Prostate gland (tissue), 2 donors: ENCODE measurements at regions not wholly inside any gene's neighbourhood (a gene's known extent, or its start where the extent isn't known, plus 50 kb on each side); places are given as distances from the start of the nearest gene placed in this dataset.

Source experiments
- DNase-seq: peaks from one replicate; pipeline ENCODE4 v3.0.0-alpha.2; 2019; ENCODE audit warnings: low spot score
- H3K27ac ChIP-seq, 2 donors: fragments of 200-600 bp; sonication (generic); 2 replicates each; pipeline ENCODE4 v1.5.1; 2017 to 2019
- H3K27me3 ChIP-seq: fragments of 200-600 bp; sonication (generic); replicated peaks from 2 replicates; pipeline ENCODE4 v1.5.1; 2019; ENCODE audit not compliant: insufficient read depth
- H3K36me3 ChIP-seq, 2 donors: fragments of 200-600 bp; sonication (generic); 1 replicate in 1 of 2; 2 replicates in 1 of 2; pipeline versions ENCODE4 v1.5.1 to v1.8.1; 2017 to 2019
- H3K4me1 ChIP-seq: fragments of 200-600 bp; sonication (generic); replicated peaks from 2 replicates; pipeline ENCODE4 v1.5.1; 2019
- H3K4me3 ChIP-seq, 2 donors: fragments of 200-600 bp; sonication (generic); 2 replicates each; pipeline ENCODE4 v1.5.1; 2017 to 2019
- H3K9me3 ChIP-seq: fragments of 200-600 bp; sonication (generic); 2 replicates; pipeline ENCODE4 v1.5.1; 2017
- CTCF ChIP-seq, 4 experiments: fragments of 200-600 bp in 2 of 4; fragments of 450-650 bp in 2 of 4; sonication (generic) in 2 of 4; IDR thresholded peaks; 1 replicate in 3 of 4; 2 replicates in 1 of 4; pipeline ENCODE4 v1.5.1; 2016 to 2019; ENCODE audit warnings: antibody characterized with exemption in 4 of 4, mild to moderate bottlenecking in 2 of 4, moderate library complexity in 2 of 4
- POLR2A ChIP-seq: fragments of 450-650 bp; IDR thresholded peaks from one replicate; pipeline ENCODE4 v1.6.1; 2016; ENCODE audit warnings: antibody characterized with exemption, mild to moderate bottlenecking
- POLR2AphosphoS5 ChIP-seq: sonication (generic); formaldehyde crosslinking; IDR thresholded peaks from one replicate; pipeline ENCODE4 v1.6.1; 2017; ENCODE audit warnings: antibody characterized with exemption
- WGBS: methylation state at CpG from one replicate; pipeline ENCODE4 v1.1.5; 2018; 5-methylcytosine and 5-hydroxymethylcytosine counted together
- intact Hi-C: fragments of 100-400 bp; cut with DNase I; formaldehyde crosslinking; loops from one replicate; pipeline ENCODE4 v1.14.2; 2022

DNA sequence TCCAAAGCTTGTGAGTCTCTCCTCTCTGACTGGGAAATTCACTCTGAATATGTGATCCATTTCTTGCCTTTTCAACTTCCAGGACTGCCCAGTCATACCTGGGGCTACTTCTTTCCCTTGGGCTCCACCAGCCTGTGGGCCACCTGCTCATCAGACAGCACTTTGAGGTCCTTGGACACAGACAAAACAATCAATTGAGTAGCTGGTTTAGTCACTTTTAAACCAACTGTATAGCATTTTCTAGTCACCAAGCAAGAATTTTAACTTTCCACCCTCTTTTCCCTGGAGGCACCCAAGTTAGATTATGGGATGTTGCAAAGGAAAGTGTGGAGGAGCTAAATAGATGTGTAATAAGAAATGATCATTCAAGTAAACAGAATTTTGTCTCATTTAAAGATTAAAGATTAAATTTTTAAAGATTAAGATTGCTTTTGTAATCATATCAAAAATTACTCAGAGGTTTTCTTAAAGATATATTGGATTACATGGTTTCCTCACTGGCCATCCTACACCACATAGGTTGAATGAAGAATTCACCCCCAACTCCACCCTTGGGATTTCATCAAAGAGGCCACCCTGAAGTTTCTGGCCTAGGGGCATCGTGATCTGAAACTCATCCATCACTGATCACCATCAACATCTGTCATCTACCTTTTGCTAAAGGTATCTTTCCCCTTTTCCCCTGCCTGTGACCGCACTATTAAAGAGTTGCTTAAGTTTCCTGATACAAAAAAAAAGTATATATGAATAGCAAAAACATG lies 219.2 kb upstream of the NR5A2 start:
- Histone ChIP-seq H3K4me3 (no peak overlapping the region), H3K4me1 (no peaks in the 10 kb centered on the region), H3K27me3 (no peaks in the 10 kb centered on the region), H3K9me3 (no peaks in the 10 kb centered on the region), H3K27ac (no peak overlapping the region), H3K36me3 (no peaks in the 10 kb centered on the region)
- 42% methylated on average over 2 of the region's 2 CpGs for WGBS
- no peak for DNase-seq
- TF ChIP-seq CTCF (IDR thresholded peaks at IDR 0.05) (no peak), POLR2A (no peak), POLR2AphosphoS5 (no peak)
- intact Hi-C loops: no loop called here

DNA sequence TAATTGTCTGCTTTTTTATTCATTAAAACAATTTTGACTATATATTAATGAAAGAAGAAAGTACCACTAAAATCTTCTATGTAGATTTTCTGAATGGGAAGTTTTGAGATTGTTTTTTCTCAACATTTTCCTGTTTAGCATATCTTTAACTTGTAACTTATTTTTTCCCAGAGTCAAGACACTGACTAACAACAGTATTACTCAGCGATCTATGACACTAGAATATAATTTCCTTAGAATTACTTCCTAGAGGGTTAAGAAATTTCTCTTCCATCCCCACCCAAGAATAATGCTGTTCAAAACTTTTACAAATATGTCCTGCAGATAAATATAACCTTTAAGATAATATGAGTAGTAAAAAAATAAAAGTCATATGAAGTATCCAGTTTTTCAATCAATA lies 218.2 kb upstream of the NR5A2 start:
- no peaks in the 10 kb centered on the region for H3K27me3 ChIP-seq
- no peaks in the 10 kb centered on the region for H3K9me3 ChIP-seq
- TF ChIP-seq POLR2A: no peak
- no peak for TF ChIP-seq POLR2AphosphoS5
- no peak for TF ChIP-seq CTCF (IDR thresholded peaks at IDR 0.05)
- H3K27ac ChIP-seq: no peak overlapping the region
- DNase-seq: no peak
- H3K4me1 ChIP-seq: no peaks in the 10 kb centered on the region
- H3K4me3 ChIP-seq: no peak overlapping the region
- 90% methylated on average over 1 of the region's 1 CpG for WGBS
- no peaks in the 10 kb centered on the region for H3K36me3 ChIP-seq
- intact Hi-C loops: no loop called here

- Histone ChIP-seq H3K4me3 (no peak overlapping the region), H3K4me1 (no peaks in the 10 kb centered on the region), H3K36me3 (no peaks in the 10 kb centered on the region), H3K27me3 (no peaks in the 10 kb centered on the region), H3K27ac (no peak overlapping the region), H3K9me3 (no peaks in the 10 kb centered on the region)
- no peak for DNase-seq
- intact Hi-C loops: no loop called here
- WGBS: 83% methylated on average over 5 of the region's 5 CpGs
- TF ChIP-seq POLR2AphosphoS5: no peak
- no peak for TF ChIP-seq CTCF (IDR thresholded peaks at IDR 0.05)
Measured at GRCh38 chr1:199811163-199811562, 216.3 kb upstream of the NR5A2 start.

- no peak for DNase-seq
- no peak overlapping the region for H3K27ac ChIP-seq
- intact Hi-C loops: no loop called here
- no peaks in the 10 kb centered on the region for H3K9me3 ChIP-seq
- 73% methylated on average over 4 of the region's 4 CpGs for WGBS
- H3K36me3 ChIP-seq: no peaks in the 10 kb centered on the region
- no peak overlapping the region for H3K4me3 ChIP-seq
- no peaks in the 10 kb centered on the region for H3K27me3 ChIP-seq
- H3K4me1 ChIP-seq: no peaks in the 10 kb centered on the region
- TF ChIP-seq POLR2AphosphoS5 (no peak), CTCF (IDR thresholded peaks at IDR 0.05) (no peak), POLR2A (no peak)
Measured at GRCh38 chr1:199813198-199813597, 214.3 kb upstream of the NR5A2 start.

GRCh38 chr1:199815947-199816346 lies 211.6 kb upstream of the NR5A2 start:
- Histone ChIP-seq H3K36me3 (no peaks in the 10 kb centered on the region), H3K9me3 (no peaks in the 10 kb centered on the region), H3K27me3 (no peaks in the 10 kb centered on the region), H3K4me1 (no peaks in the 10 kb centered on the region), H3K4me3 (no peak overlapping the region), H3K27ac (no peak overlapping the region)
- intact Hi-C loops: no loop called here
- 80% methylated on average over 3 of the region's 3 CpGs for WGBS
- no peak for DNase-seq
- TF ChIP-seq POLR2A (no peak), CTCF (IDR thresholded peaks at IDR 0.05) (no peak), POLR2AphosphoS5 (no peak)
